GM18519 (cell line): ENCODE measurements at regions not wholly inside any gene's neighbourhood (a gene's known extent, or its start where the extent isn't known, plus 50 kb on each side); places are given as distances from the start of the nearest gene placed in this dataset.

Experiments used
- ATAC-seq: cut with Tn5 transposase; IDR thresholded peaks from one replicate; pipeline ENCODE4 v1.9.1; 2021; ENCODE audit warnings: mild to moderate bottlenecking, moderate library complexity; ENCODE audit not compliant: unreplicated experiment, low FRiP score

GRCh38 chr9:118963674-118964073, 405.6 kb downstream of the BRINP1 start:
- ATAC-seq: no peak

GRCh38 chr9:118967901-118968300, 401.3 kb downstream of the BRINP1 start:
- no peak for ATAC-seq

- no peak for ATAC-seq
Observed at GRCh38 chr9:118975736-118976135, 393.5 kb downstream of the BRINP1 start.

GRCh38 chr9:118976160-118976559, 393.1 kb downstream of the BRINP1 start:
- ATAC-seq: no peak

GRCh38 chr9:118984607-118985006, 384.6 kb downstream of the BRINP1 start:
- no peak for ATAC-seq

GRCh38 chr9:118985851-118986250, 383.4 kb downstream of the BRINP1 start:
- no peak for ATAC-seq

GRCh38 chr9:118987167-118987566, 382.1 kb downstream of the BRINP1 start:
- ATAC-seq: no peak

- no peak for ATAC-seq
Observed at GRCh38 chr9:118990949-118991348, 378.3 kb downstream of the BRINP1 start.

- no peak for ATAC-seq
Observed at GRCh38 chr9:118991366-118992285, 377.6 kb downstream of the BRINP1 start.

- ATAC-seq: no peak
Observed at GRCh38 chr9:118992813-118993794, 376.1 kb downstream of the BRINP1 start.

GRCh38 chr9:118993965-118994364, 375.3 kb downstream of the BRINP1 start:
- ATAC-seq: no peak

- no peak for ATAC-seq
Observed at GRCh38 chr9:119002491-119002890, 366.7 kb downstream of the BRINP1 start.

- ATAC-seq: no peak
Observed at GRCh38 chr9:119003201-119003611, 366.0 kb downstream of the BRINP1 start.

GRCh38 chr9:119003882-119004617, 365.2 kb downstream of the BRINP1 start:
- ATAC-seq: no peak

- no peak for ATAC-seq
Observed at GRCh38 chr9:119004618-119004990, 364.6 kb downstream of the BRINP1 start.

- no peak for ATAC-seq
Observed at GRCh38 chr9:119005162-119005561, 364.1 kb downstream of the BRINP1 start.

- ATAC-seq: no peak
Observed at GRCh38 chr9:119009249-119009648, 360.0 kb downstream of the BRINP1 start.

GRCh38 chr9:119020284-119020683, 349.0 kb downstream of the BRINP1 start:
- ATAC-seq: no peak

- ATAC-seq: no peak
Observed at GRCh38 chr9:119020730-119021333, 348.4 kb downstream of the BRINP1 start.

- no peak for ATAC-seq
Observed at GRCh38 chr9:119026120-119026519, 343.1 kb downstream of the BRINP1 start.
